ENCODE measurements at regions not wholly inside any gene's neighbourhood (a gene's known extent, or its start where the extent isn't known, plus 50 kb on each side); places are given as distances from the start of the nearest gene placed in this dataset.

DNA sequence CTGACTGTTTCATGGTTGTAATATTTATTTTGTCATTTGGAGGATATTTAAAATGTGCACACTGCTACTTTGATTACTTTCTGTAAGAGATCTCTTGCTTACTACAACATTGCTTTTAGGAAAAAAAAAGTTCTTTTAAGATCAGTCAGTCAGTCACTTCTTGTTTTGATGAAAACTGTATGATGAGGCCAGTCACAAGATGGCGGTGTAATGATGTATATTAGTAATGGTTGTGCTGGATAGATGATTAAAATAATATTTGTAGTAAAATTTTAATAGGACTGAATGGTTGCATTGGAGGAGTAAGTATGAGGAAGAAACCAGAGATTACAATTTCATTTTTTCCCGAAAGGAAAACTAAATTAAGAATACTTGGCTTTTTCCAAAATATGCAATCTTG lies 2411.1 kb downstream of the PCDH9 start:
- no peak for DNase-seq (ENCODE audit: low read depth)
- in situ Hi-C loops (cut with HindIII; ENCODE audit: low sequenced_read_pairs), result no loop called here
- no peak for TF ChIP-seq CTCF (IDR thresholded peaks at IDR 0.05; ENCODE audit: low read depth, low read length, missing control alignments)
- H3K4me3 ChIP-seq (ENCODE audit: low read depth, low read length), result no peak overlapping the region

DNA sequence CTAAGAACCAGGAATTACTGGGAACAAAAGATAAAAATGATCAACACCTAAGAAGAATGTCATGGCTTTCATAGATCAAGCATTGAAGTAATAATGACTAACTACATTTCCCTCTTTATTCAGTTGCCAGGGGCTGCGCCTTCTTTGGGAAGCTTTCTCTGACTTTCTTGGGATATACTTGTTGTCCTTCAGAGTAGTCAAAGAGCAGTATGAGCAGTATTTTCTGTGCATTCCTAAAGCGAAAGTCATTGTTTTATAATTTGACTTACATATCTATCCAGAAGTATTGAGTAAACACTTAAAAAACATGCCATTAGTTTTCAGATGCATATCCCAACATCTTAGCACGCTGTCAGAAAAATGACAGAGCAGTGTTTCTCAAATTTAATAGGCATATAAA lies 2412.4 kb downstream of the PCDH9 start:
- in situ Hi-C loops (cut with HindIII; ENCODE audit: low sequenced_read_pairs), result no loop called here
- no peak for DNase-seq (ENCODE audit: low read depth)
- no peak for TF ChIP-seq CTCF (IDR thresholded peaks at IDR 0.05; ENCODE audit: low read depth, low read length, missing control alignments)
- no peak overlapping the region for H3K4me3 ChIP-seq (ENCODE audit: low read depth, low read length)

GRCh38 chr13:64810750-64811149 lies 2419.4 kb downstream of the PCDH9 start:
- no peak overlapping the region for H3K4me3 ChIP-seq (ENCODE audit: low read depth, low read length)
- in situ Hi-C loops (cut with HindIII; ENCODE audit: low sequenced_read_pairs), result no loop called here
- no peak for TF ChIP-seq CTCF (IDR thresholded peaks at IDR 0.05; ENCODE audit: low read depth, low read length, missing control alignments)
- DNase-seq (ENCODE audit: low read depth), result no peak

GRCh38 chr13:64808704-64809103 lies 2421.4 kb downstream of the PCDH9 start:
- in situ Hi-C loops (cut with HindIII; ENCODE audit: low sequenced_read_pairs), result no loop called here
- no peak overlapping the region for H3K4me3 ChIP-seq (ENCODE audit: low read depth, low read length)
- no peak for DNase-seq (ENCODE audit: low read depth)
- TF ChIP-seq CTCF (IDR thresholded peaks at IDR 0.05; ENCODE audit: low read depth, low read length, missing control alignments), result no peak

GRCh38 chr13:64801768-64802167 lies 2428.4 kb downstream of the PCDH9 start:
- no peak overlapping the region for H3K4me3 ChIP-seq (ENCODE audit: low read depth, low read length)
- no peak for TF ChIP-seq CTCF (IDR thresholded peaks at IDR 0.05; ENCODE audit: low read depth, low read length, missing control alignments)
- DNase-seq (ENCODE audit: low read depth), result no peak
- in situ Hi-C loops (cut with HindIII; ENCODE audit: low sequenced_read_pairs), result no loop called here

DNA sequence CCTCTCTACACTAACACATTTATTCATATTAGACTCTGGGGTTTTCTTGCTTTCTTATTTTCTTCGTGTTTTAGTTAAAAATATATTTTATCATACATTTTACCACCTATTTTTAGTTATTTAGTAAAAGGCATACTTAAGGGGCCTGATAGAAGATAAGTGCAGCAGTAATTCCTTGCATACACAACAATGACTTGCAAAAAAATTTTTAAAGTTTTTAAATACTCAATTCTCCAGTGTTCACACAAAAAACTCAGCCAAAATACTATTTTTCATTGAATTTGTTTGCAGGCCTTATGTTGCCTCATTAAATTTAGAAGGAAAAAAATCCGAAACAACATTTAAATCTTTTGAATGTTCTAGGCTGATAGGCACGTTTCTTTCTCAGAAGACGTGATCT lies 2431.7 kb downstream of the PCDH9 start:
- no peak for DNase-seq (ENCODE audit: low read depth)
- in situ Hi-C loops (cut with HindIII; ENCODE audit: low sequenced_read_pairs), result no loop called here

More for the DNA sequence above, 2431.7 kb downstream of the PCDH9 start:
- H3K4me3 ChIP-seq (ENCODE audit: low read depth, low read length), result no peak overlapping the region
- TF ChIP-seq CTCF (IDR thresholded peaks at IDR 0.05; ENCODE audit: low read depth, low read length, missing control alignments), result no peak
